ENCODE measurements at regions not wholly inside any gene's neighbourhood (a gene's known extent, or its start where the extent isn't known, plus 50 kb on each side); places are given as distances from the start of the nearest gene placed in this dataset.

GRCh38 chr15:39304931-39305728, 275.7 kb upstream of the THBS1 start:
- TF ChIP-seq TOX (CRISPR knock-in tag; IDR thresholded peaks at IDR 0.05; ENCODE audit: borderline replicate concordance) (no peak), ZFP3 (CRISPR knock-in tag; IDR thresholded peaks at IDR 0.05) (no peak), TCF4 (CRISPR knock-in tag; IDR thresholded peaks at IDR 0.05; ENCODE audit: borderline replicate concordance) (no peak), CREB5 (CRISPR knock-in tag; IDR thresholded peaks at IDR 0.05; ENCODE audit: low read depth) (no peak), RARB (CRISPR knock-in tag; IDR thresholded peaks at IDR 0.05) (no peak)
